Activated T-cell treated with anti-CD3 and anti-CD28 coated beads, Interleukin-2, amount 50 U/mL, for 24 hours (primary cell): ENCODE measurements at regions not wholly inside any gene's neighbourhood (a gene's known extent, or its start where the extent isn't known, plus 50 kb on each side); places are given as distances from the start of the nearest gene placed in this dataset.

Source experiments
- DNase-seq: peaks from one replicate; pipeline ENCODE4 v3.0.0-alpha.2; 2020
- H3K27ac Mint-ChIP-seq: 2 replicates; pipeline ENCODE4 v1.8.0; 2020; ENCODE audit warnings: mild to moderate bottlenecking, mixed read lengths
- H3K27me3 Mint-ChIP-seq: 2 replicates; pipeline ENCODE4 v1.8.0; 2020; ENCODE audit warnings: mixed read lengths
- H3K36me3 Mint-ChIP-seq: 2 replicates; pipeline ENCODE4 v1.8.0; 2020; ENCODE audit warnings: low read depth, mixed read lengths
- H3K4me1 Mint-ChIP-seq: 2 replicates; pipeline ENCODE4 v1.8.0; 2020; ENCODE audit warnings: low read depth, mixed read lengths
- H3K4me3 Mint-ChIP-seq: 2 replicates; pipeline ENCODE4 v1.8.0; 2020; ENCODE audit warnings: mild to moderate bottlenecking, moderate library complexity, mixed read lengths
- H3K9me3 Mint-ChIP-seq: 2 replicates; pipeline ENCODE4 v1.8.0; 2020; ENCODE audit warnings: mixed read lengths

DNA sequence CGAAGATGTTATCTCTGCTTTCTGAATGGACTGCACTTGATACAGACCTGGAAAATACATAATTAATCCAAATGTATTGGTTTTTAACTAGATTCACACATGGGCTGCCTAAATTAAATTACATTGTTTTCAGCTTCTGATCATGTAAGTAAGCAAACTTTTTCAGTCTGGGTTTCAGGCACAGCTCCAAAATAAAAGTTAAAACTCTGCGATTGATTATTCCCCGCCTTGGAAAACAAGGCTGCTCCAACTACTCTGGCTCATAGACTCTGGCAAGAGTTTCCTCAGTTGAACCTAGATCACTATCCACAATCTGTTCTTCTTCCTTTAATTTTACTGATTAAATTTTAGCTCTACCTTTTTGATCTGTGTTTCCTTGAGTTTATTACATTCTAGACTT is 526.0 kb upstream of the SPRY2 start:
- DNase-seq = no peak
- H3K9me3 Mint-ChIP-seq = no peaks in the 10 kb centered on the region
- H3K4me3 Mint-ChIP-seq = no peak overlapping the region
- no peaks in the 10 kb centered on the region for H3K36me3 Mint-ChIP-seq
- no peaks in the 10 kb centered on the region for H3K4me1 Mint-ChIP-seq
- H3K27me3 Mint-ChIP-seq = no peaks in the 10 kb centered on the region
- no peak overlapping the region for H3K27ac Mint-ChIP-seq

DNA sequence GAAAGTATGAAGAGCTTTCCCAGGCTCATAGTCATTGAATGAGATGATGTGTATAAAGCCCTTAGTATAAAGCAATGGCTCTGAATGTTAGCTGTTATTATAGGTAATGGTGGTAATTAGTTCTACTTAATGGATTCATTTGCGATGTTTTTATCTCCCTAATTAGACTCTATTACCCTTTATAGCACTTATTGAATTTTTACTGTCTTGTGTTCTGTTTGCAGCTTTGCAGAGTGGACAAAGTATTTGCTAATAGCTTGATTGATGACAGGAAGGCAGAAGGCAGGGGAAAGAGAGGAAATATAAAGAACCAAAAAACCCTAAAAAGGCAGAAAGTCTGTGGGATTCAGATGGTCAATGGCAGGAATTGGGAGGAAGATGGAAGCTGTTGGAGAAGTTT is 524.4 kb upstream of the SPRY2 start:
- H3K4me1 Mint-ChIP-seq = no peaks in the 10 kb centered on the region
- no peak overlapping the region for H3K27ac Mint-ChIP-seq
- no peaks in the 10 kb centered on the region for H3K36me3 Mint-ChIP-seq
- H3K9me3 Mint-ChIP-seq = no peaks in the 10 kb centered on the region
- H3K27me3 Mint-ChIP-seq = no peaks in the 10 kb centered on the region
- no peak overlapping the region for H3K4me3 Mint-ChIP-seq
- no peak for DNase-seq

- Mint-ChIP-seq H3K27ac (no peak overlapping the region), H3K27me3 (no peaks in the 10 kb centered on the region), H3K4me1 (no peaks in the 10 kb centered on the region), H3K9me3 (peaks cover 4% of the 10 kb centered on the region), H3K36me3 (no peaks in the 10 kb centered on the region), H3K4me3 (no peak overlapping the region)
- DNase-seq = no peak
These were observed 521.5 kb upstream of the SPRY2 start for GRCh38 chr13:80862456-80862855.

DNA sequence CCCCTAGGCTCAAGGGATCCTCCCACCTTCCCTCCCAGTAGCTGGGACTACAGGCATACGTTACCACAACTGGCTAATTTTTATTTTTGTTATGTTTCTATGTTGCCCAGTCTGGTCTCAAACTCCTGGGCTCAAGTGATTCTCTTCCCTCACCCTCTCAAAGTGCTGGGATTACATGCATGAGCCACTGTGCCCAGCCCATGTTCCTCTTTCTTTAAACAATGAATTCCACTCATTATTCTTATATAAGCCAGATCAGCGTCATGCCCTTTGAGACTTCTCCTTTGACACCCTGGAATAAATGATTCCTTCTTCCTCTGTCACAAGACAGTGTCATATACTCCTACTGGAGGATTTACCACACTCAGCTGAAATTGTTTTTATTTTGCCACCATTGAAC is 519.9 kb upstream of the SPRY2 start:
- Mint-ChIP-seq H3K36me3 (no peaks in the 10 kb centered on the region), H3K4me1 (no peaks in the 10 kb centered on the region), H3K9me3 (peaks cover 4% of the 10 kb centered on the region), H3K27ac (no peak overlapping the region), H3K4me3 (no peak overlapping the region), H3K27me3 (no peaks in the 10 kb centered on the region)
- no peak for DNase-seq

DNA sequence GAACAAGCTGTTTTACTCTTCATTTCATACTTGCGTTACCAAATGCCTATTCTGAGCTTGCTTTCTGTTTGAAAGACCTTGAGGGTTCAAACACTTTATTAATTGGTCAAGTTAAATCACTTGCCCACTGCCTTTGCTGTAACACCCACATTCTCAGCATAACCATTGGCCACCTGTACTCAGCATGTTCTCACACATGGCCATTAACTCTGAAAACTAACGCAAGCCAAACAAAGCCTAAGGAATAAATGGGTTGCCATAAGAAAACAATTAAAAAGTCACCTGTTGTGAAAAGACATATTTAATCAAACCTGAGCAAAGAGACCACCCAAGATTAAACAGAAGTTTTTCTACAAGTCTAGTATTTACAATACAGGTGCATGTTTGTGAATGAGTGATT is 517.2 kb upstream of the SPRY2 start:
- no peaks in the 10 kb centered on the region for H3K27me3 Mint-ChIP-seq
- DNase-seq = no peak
- H3K4me1 Mint-ChIP-seq = no peaks in the 10 kb centered on the region
- no peak overlapping the region for H3K4me3 Mint-ChIP-seq
- no peaks in the 10 kb centered on the region for H3K36me3 Mint-ChIP-seq
- H3K9me3 Mint-ChIP-seq = peaks cover 4% of the 10 kb centered on the region
- H3K27ac Mint-ChIP-seq = no peak overlapping the region

DNA sequence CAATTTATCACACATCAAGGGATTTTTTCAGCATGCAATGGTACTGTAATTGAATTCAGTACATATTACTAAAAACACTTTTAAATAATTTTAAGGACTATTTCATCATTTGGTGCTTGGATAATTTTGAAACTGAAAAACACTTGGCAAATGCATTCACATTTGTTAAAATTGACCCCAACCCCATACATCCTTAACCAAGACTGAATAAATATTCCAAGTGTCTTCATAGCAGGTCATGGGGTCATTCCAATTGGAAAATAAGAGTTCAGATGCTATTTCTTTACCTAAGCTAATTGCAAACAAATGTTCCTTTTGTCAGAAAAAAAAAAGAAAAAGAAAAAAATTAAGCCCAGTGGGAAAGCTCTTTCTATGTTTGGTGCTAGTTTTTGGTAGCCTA is 516.4 kb upstream of the SPRY2 start:
- no peak for DNase-seq
- H3K36me3 Mint-ChIP-seq = no peaks in the 10 kb centered on the region
- H3K27ac Mint-ChIP-seq = no peak overlapping the region
- H3K4me1 Mint-ChIP-seq = no peaks in the 10 kb centered on the region
- no peak overlapping the region for H3K4me3 Mint-ChIP-seq
- peaks cover 4% of the 10 kb centered on the region for H3K9me3 Mint-ChIP-seq
- H3K27me3 Mint-ChIP-seq = no peaks in the 10 kb centered on the region

DNA sequence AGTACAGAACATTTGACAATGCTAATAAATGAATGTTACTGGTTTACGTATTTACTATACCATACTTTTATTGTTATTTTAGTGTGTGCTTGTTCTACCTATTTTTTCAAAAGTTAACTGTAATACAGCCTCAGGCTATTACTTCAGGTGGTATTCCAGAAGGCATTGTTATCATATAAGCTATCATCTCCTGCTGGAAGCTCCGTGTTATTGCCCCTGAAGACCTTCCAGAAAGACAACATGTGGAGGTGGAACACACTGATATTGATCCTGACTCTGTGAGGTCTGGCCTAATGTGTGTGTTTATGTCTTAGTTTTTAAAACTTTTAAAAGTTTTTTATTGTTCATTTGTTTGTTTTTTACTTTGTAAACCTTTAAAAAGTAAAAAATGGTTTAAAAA is 509.8 kb upstream of the SPRY2 start:
- no peak overlapping the region for H3K4me3 Mint-ChIP-seq
- H3K27ac Mint-ChIP-seq = no peak overlapping the region
- no peak for DNase-seq
- H3K4me1 Mint-ChIP-seq = no peaks in the 10 kb centered on the region
- peaks cover 4% of the 10 kb centered on the region for H3K9me3 Mint-ChIP-seq
- H3K36me3 Mint-ChIP-seq = no peaks in the 10 kb centered on the region
- no peaks in the 10 kb centered on the region for H3K27me3 Mint-ChIP-seq

GRCh38 chr13:80844164-80844563 is 503.2 kb upstream of the SPRY2 start:
- H3K36me3 Mint-ChIP-seq = no peaks in the 10 kb centered on the region
- H3K9me3 Mint-ChIP-seq = peaks cover 4% of the 10 kb centered on the region
- no peaks in the 10 kb centered on the region for H3K27me3 Mint-ChIP-seq
- no peaks in the 10 kb centered on the region for H3K4me1 Mint-ChIP-seq
- no peak overlapping the region for H3K4me3 Mint-ChIP-seq
- H3K27ac Mint-ChIP-seq = no peak overlapping the region
- no peak for DNase-seq

GRCh38 chr13:80841414-80841813 is 500.5 kb upstream of the SPRY2 start:
- Mint-ChIP-seq H3K4me3 (no peak overlapping the region), H3K27me3 (no peaks in the 10 kb centered on the region), H3K27ac (no peak overlapping the region), H3K4me1 (no peaks in the 10 kb centered on the region), H3K9me3 (peaks cover 7% of the 10 kb centered on the region), H3K36me3 (no peaks in the 10 kb centered on the region)
- no peak for DNase-seq

DNA sequence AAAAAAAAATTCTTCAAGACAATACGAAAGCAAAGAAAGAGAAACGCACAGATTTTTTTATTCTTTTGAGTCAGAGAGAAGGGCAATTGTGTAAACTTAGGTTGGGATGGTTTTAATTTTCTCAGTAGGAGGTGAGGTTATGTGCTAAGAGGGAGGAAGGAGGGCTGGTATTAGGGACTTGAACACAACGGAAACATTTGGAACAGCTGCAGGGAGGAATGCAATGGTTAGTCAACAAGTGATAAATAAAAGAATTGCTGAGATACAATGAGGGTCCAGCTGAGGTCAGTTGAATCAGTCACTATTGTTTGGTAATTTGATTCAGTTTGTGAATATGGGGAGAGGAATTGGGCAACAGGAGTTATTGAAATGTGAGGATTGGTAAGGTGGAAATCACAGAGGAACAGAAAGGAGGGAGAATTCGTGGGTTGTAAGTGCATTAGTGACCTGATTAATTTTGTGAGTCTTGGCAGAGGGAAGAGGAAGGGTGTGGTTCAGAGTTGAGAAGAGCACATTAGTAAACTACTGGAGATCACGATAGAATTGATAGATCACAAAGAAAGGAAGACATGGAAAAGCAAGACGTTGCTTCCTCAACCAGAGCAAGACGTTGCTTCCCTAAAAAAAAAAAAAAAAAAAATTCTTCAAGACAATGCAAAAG is 499.5 kb upstream of the SPRY2 start:
- Mint-ChIP-seq H3K27me3 (no peaks in the 10 kb centered on the region), H3K4me1 (no peaks in the 10 kb centered on the region), H3K27ac (no peak overlapping the region), H3K36me3 (no peaks in the 10 kb centered on the region), H3K9me3 (peaks cover 15% of the 10 kb centered on the region), H3K4me3 (no peak overlapping the region)
- no peak for DNase-seq

- peaks cover 28% of the 10 kb centered on the region for H3K9me3 Mint-ChIP-seq
- no peak overlapping the region for H3K27ac Mint-ChIP-seq
- no peak overlapping the region for H3K4me3 Mint-ChIP-seq
- no peak for DNase-seq
- H3K4me1 Mint-ChIP-seq = no peaks in the 10 kb centered on the region
- no peaks in the 10 kb centered on the region for H3K27me3 Mint-ChIP-seq
- H3K36me3 Mint-ChIP-seq = no peaks in the 10 kb centered on the region
These were observed 495.0 kb upstream of the SPRY2 start for GRCh38 chr13:80835902-80836301.

DNA sequence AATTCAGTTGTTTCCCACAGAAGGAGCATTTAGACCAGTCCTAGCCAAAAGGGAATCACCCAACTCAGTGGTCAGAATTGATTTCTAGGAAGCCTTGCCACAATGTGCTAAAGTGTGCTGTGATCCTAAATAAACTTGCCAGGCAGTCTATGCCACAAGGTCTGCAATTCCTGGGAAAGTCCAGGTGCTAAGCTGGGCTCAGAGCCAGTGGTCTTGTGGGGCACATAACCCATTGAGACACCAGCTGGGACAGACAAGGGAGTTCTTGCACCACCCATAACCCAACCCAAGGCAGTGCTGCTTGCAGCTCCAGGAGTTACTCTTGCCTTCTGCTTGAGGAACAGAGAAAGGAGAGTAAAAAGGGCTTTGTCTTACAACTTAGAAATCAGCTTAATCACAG is 489.5 kb upstream of the SPRY2 start:
- H3K27ac Mint-ChIP-seq = no peak overlapping the region

GRCh38 chr13:80828759-80829158 is 487.8 kb upstream of the SPRY2 start:
- DNase-seq = no peak
- no peaks in the 10 kb centered on the region for H3K27me3 Mint-ChIP-seq
- H3K4me1 Mint-ChIP-seq = no peaks in the 10 kb centered on the region
- H3K4me3 Mint-ChIP-seq = no peak overlapping the region
- peaks cover 43% of the 10 kb centered on the region for H3K9me3 Mint-ChIP-seq
- H3K27ac Mint-ChIP-seq = no peak overlapping the region
- no peaks in the 10 kb centered on the region for H3K36me3 Mint-ChIP-seq

More for the DNA sequence above, 489.5 kb upstream of the SPRY2 start:
- Mint-ChIP-seq H3K9me3 (peaks cover 36% of the 10 kb centered on the region), H3K27me3 (no peaks in the 10 kb centered on the region), H3K4me3 (no peak overlapping the region), H3K4me1 (no peaks in the 10 kb centered on the region), H3K36me3 (no peaks in the 10 kb centered on the region)
- DNase-seq = no peak

GRCh38 chr13:80825276-80825675 is 484.4 kb upstream of the SPRY2 start:
- DNase-seq = no peak
- Mint-ChIP-seq H3K36me3 (no peaks in the 10 kb centered on the region), H3K27me3 (no peaks in the 10 kb centered on the region), H3K9me3 (peaks cover 28% of the 10 kb centered on the region), H3K4me3 (no peak overlapping the region), H3K27ac (no peak overlapping the region), H3K4me1 (no peaks in the 10 kb centered on the region)

DNA sequence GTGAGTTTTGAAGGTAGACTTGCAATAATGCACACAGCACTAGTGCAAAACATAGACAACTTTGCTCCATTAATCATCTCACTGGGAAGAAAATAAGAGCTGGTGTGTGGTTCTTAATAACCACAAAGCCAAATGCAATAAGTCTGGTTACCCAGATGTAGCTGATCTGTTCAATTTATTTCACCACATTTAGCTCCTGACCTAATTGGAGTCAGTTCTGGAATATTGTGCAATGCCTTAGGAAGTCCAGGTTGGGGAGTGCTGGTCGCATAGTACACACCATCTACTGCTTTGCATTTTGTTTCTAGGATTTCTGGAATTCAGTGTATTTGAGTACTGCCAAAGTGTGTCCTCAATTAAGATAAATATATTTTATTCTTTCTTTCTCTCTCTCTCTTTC is 483.3 kb upstream of the SPRY2 start:
- no peaks in the 10 kb centered on the region for H3K27me3 Mint-ChIP-seq
- no peaks in the 10 kb centered on the region for H3K36me3 Mint-ChIP-seq
- no peaks in the 10 kb centered on the region for H3K4me1 Mint-ChIP-seq
- no peak for DNase-seq
- H3K27ac Mint-ChIP-seq = no peak overlapping the region
- peaks cover 28% of the 10 kb centered on the region for H3K9me3 Mint-ChIP-seq
- no peak overlapping the region for H3K4me3 Mint-ChIP-seq

DNA sequence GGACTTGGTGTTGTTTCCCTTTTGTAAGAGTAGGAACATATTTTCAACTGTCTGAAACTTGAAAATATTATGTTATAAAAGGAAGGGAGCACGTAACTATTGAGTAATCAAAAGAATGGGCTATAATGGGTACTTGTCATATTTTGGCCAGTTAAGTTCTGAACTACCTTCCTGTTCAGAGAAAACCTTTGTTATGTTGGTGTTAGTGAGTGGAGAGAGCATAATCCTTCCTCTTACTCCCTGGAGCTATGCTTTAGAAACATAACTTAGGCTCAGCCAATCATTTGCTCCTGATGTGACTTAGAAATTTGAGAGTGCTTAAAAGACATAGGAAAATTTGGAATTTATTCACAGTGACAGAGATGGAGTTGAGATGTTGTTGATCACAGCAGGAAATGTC is 482.5 kb upstream of the SPRY2 start:
- Mint-ChIP-seq H3K4me1 (no peaks in the 10 kb centered on the region), H3K27me3 (no peaks in the 10 kb centered on the region), H3K36me3 (no peaks in the 10 kb centered on the region), H3K27ac (no peak overlapping the region), H3K4me3 (no peak overlapping the region), H3K9me3 (peaks cover 26% of the 10 kb centered on the region)
- no peak for DNase-seq
